HEK293 (cell line): ENCODE measurements at regions not wholly inside any gene's neighbourhood (a gene's known extent, or its start where the extent isn't known, plus 50 kb on each side); places are given as distances from the start of the nearest gene placed in this dataset.

Experiments
- CTCF ChIA-PET: fragments of 350-600 bp; formaldehyde crosslinking; extraction: SDS; loops from one replicate; lab custom pipeline; 2021; ENCODE audit warnings: antibody characterized with exemption; lab: Yijun Ruan, JAX
- POLR2A ChIA-PET: fragments of 300-600 bp; formaldehyde crosslinking; extraction: SDS; loops from one replicate; lab custom pipeline; 2020; ENCODE audit warnings: antibody characterized with exemption, inconsistent platforms; lab: Yijun Ruan, JAX
- H3K27ac ChIP-seq: fragments of 200-500 bp; sonication (Bioruptor generic); 2 replicates; pipeline ENCODE4 v1.5.1; 2014; ENCODE audit warnings: low read depth, low read length, control low read depth, inconsistent platforms; ENCODE audit errors: extremely low read depth
- H3K36me3 ChIP-seq, 2 experiments: fragments of 200-500 bp in 1 of 2; sonication (Bioruptor generic) in 1 of 2; 1 replicate in 1 of 2; 2 replicates in 1 of 2; pipeline ENCODE4 v1.5.1; 2014 to 2017; ENCODE audit warnings: inconsistent platforms in 2 of 2, low read length in 2 of 2; ENCODE audit not compliant: control insufficient read depth in 2 of 2, insufficient read depth in 1 of 2
- H3K4me1 ChIP-seq: fragments of 200-500 bp; sonication (Bioruptor generic); 2 replicates; pipeline ENCODE4 v1.5.1; 2014; ENCODE audit warnings: mild to moderate bottlenecking, low read length, inconsistent platforms; ENCODE audit not compliant: control insufficient read depth, insufficient read depth
- H3K4me3 ChIP-seq: 2 replicates; pipeline ENCODE4 v1.5.1; 2011; ENCODE audit warnings: low read depth, mild to moderate bottlenecking, control low read depth, low read length, moderate library complexity
- H3K9me3 ChIP-seq: fragments of 200-500 bp; sonication (Bioruptor generic); 2 replicates; pipeline ENCODE4 v1.5.1; 2014; ENCODE audit warnings: low read depth, low read length, inconsistent platforms; ENCODE audit not compliant: control insufficient read depth, insufficient read depth
- GLI4 ChIP-seq: fragments of 450-650 bp; formaldehyde crosslinking; IDR thresholded peaks from 2 replicates; pipeline ENCODE4 v1.5.1; 2016; ENCODE audit warnings: missing biosample characterization, missing genetic modification characterization
- HOXC10 ChIP-seq: sonication (generic); formaldehyde crosslinking; IDR thresholded peaks from 2 replicates; pipeline ENCODE4 v1.8.1; 2023; ENCODE audit warnings: mild to moderate bottlenecking, missing genetic modification reagents
- MEIS1 ChIP-seq: sonication (generic); formaldehyde crosslinking; IDR thresholded peaks from 2 replicates; pipeline ENCODE4 v1.8.1; 2022; ENCODE audit warnings: missing genetic modification reagents, mild to moderate bottlenecking, borderline replicate concordance
- OSR2 ChIP-seq: fragments of 450-650 bp; formaldehyde crosslinking; IDR thresholded peaks from 2 replicates; pipeline ENCODE4 v1.5.1; 2016; ENCODE audit warnings: missing biosample characterization, missing genetic modification characterization
- PRDM1 ChIP-seq: fragments of 450-650 bp; formaldehyde crosslinking; IDR thresholded peaks from 2 replicates; pipeline ENCODE4; 2016; ENCODE audit warnings: missing biosample characterization, missing genetic modification characterization
- REPIN1 ChIP-seq: fragments of 450-650 bp; formaldehyde crosslinking; IDR thresholded peaks from 2 replicates; pipeline ENCODE4 v1.5.1; 2017; ENCODE audit warnings: missing biosample characterization, missing genetic modification characterization, low read depth
- SP3 ChIP-seq: fragments of 450-650 bp; formaldehyde crosslinking; IDR thresholded peaks from 2 replicates; pipeline ENCODE4 v1.5.1; 2016; ENCODE audit warnings: missing biosample characterization, missing genetic modification characterization
- ZNF157 ChIP-seq: fragments of 450-650 bp; formaldehyde crosslinking; IDR thresholded peaks from 2 replicates; pipeline ENCODE4 v1.5.1; 2016; ENCODE audit warnings: missing biosample characterization, missing genetic modification characterization
- ZNF175 ChIP-seq: fragments of 450-650 bp; formaldehyde crosslinking; IDR thresholded peaks from 2 replicates; pipeline ENCODE4 v1.5.1; 2016; ENCODE audit warnings: missing biosample characterization, missing genetic modification characterization
- ZNF223 ChIP-seq: fragments of 450-650 bp; formaldehyde crosslinking; IDR thresholded peaks from 2 replicates; pipeline ENCODE4 v1.5.1; 2016; ENCODE audit warnings: missing biosample characterization, missing genetic modification characterization
- ZNF266 ChIP-seq: fragments of 450-650 bp; formaldehyde crosslinking; IDR thresholded peaks from 2 replicates; pipeline ENCODE4 v1.5.1; 2016; ENCODE audit warnings: missing biosample characterization, missing genetic modification characterization, low read depth
- ZNF341 ChIP-seq: fragments of 450-650 bp; formaldehyde crosslinking; IDR thresholded peaks from 2 replicates; pipeline ENCODE4; 2016; ENCODE audit warnings: low read depth, missing biosample characterization, missing genetic modification characterization
- ZNF416 ChIP-seq: fragments of 450-650 bp; formaldehyde crosslinking; IDR thresholded peaks from 2 replicates; pipeline ENCODE4 v1.5.1; 2016; ENCODE audit warnings: missing biosample characterization, missing genetic modification characterization
- ZNF426 ChIP-seq: fragments of 450-650 bp; formaldehyde crosslinking; IDR thresholded peaks from 2 replicates; pipeline ENCODE4 v1.5.1; 2017; ENCODE audit warnings: missing biosample characterization, missing genetic modification characterization, mild to moderate bottlenecking, inconsistent platforms, moderate library complexity
- ZNF544 ChIP-seq: fragments of 450-650 bp; formaldehyde crosslinking; IDR thresholded peaks from 2 replicates; pipeline ENCODE4 v1.5.0; 2017; ENCODE audit warnings: missing biosample characterization, missing genetic modification characterization
- ZNF548 ChIP-seq: fragments of 450-650 bp; formaldehyde crosslinking; IDR thresholded peaks from 2 replicates; pipeline ENCODE4 v1.5.1; 2016; ENCODE audit warnings: missing biosample characterization, missing genetic modification characterization
- ZNF555 ChIP-seq: fragments of 450-650 bp; formaldehyde crosslinking; conservative IDR thresholded peaks from 2 replicates; pipeline ENCODE4 v1.5.1; 2017; ENCODE audit warnings: missing biosample characterization, mild to moderate bottlenecking, missing genetic modification characterization, inconsistent platforms
- ZNF585B ChIP-seq: fragments of 450-650 bp; formaldehyde crosslinking; IDR thresholded peaks from 2 replicates; pipeline ENCODE4 v1.5.1; 2016; ENCODE audit warnings: missing biosample characterization, missing genetic modification characterization
- ZNF629 ChIP-seq: fragments of 450-650 bp; formaldehyde crosslinking; IDR thresholded peaks from 2 replicates; pipeline ENCODE4 v1.5.1; 2017; ENCODE audit warnings: missing biosample characterization, missing genetic modification characterization
- ZNF654 ChIP-seq: fragments of 450-650 bp; formaldehyde crosslinking; IDR thresholded peaks from 2 replicates; pipeline ENCODE4 v1.5.1; 2016; ENCODE audit warnings: low read depth, missing biosample characterization, missing genetic modification characterization
- TF ChIP-seq, protein P1 (sequence below): fragments of 450-650 bp; formaldehyde crosslinking; IDR thresholded peaks from 2 replicates; pipeline ENCODE4 v1.5.1; 2016; ENCODE audit warnings: missing biosample characterization, missing genetic modification characterization, low read depth
- TF ChIP-seq, protein P2 (sequence below): fragments of 450-650 bp; formaldehyde crosslinking; IDR thresholded peaks from 2 replicates; pipeline ENCODE4 v1.5.1; 2016; ENCODE audit warnings: missing biosample characterization, missing genetic modification characterization, borderline replicate concordance
- TF ChIP-seq, protein P3 (sequence below): fragments of 450-650 bp; formaldehyde crosslinking; IDR thresholded peaks from 2 replicates; pipeline ENCODE4 v1.5.1; 2016; ENCODE audit warnings: missing biosample characterization, missing genetic modification characterization

DNA sequence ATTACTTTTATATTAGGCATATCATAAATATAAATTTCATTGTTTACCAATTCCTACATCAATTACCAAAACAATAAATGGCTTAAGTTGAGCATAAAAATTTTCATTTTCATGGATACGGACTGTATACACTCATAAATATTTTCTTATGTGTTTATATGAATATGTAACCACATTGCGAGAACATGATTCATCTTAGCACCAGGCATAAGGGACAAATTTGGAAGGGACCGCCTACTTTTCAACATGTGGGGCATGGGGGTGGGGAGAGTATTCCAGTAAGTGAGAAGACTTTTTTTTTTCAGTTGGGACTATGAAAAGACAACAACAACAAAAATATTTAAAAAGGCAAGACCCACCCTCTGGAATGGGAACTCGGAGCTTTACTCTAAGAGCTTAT, 296.1 kb downstream of the RAB38 start:
- Histone ChIP-seq H3K9me3 (no peaks in the 10 kb centered on the region), H3K36me3 (no peaks in the 10 kb centered on the region), H3K4me1 (no peaks in the 10 kb centered on the region), H3K27ac (no peak overlapping the region), H3K4me3 (no peak overlapping the region)
- no peak for TF ChIP-seq ZNF548 (tag by site-specific recombination)
- ChIA-PET CTCF (interaction anchor here (0.7 to 1.1 kb wide), 3 partner anchors 156 to 698 kb away, joined by 3 to 5 read pairs (median 3); no protein-coding TSS in a partner anchor), POLR2A (no interaction called here)

DNA sequence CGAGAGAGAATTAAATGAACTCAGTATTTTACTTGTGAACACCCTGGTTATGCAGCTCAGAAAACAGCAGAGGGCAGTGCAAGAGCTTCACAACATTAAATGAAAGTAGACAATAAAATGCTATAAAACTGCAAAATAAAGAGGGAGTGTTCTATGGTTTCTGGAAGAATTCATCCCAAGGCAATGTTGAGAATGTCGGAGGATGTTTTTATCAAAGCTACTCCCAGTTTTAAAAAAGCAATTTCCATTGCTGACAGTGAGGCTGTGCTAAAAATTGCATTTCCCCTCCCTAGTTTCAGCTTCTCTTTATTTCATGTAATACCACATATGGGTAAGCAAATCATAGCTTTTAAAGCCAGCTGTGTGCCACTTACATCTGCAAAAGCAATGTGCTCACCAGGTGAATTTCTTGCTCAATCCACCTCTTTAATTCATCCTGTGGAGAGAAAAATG, 296.8 kb downstream of the RAB38 start:
- TF ChIP-seq HOXC10 (CRISPR knock-in tag), result no peak
- TF ChIP-seq GLI4 (tag by site-specific recombination), result no peak
- TF ChIP-seq PRDM1 (tag by site-specific recombination), result no peak
- 0 out of 2 replicates have a peak, but pooled peaks have one; percentile 11 for TF ChIP-seq ZNF654
- TF ChIP-seq SP3 (tag by site-specific recombination), result no peak
- no peak for TF ChIP-seq ZNF157 (tag by site-specific recombination)

DNA sequence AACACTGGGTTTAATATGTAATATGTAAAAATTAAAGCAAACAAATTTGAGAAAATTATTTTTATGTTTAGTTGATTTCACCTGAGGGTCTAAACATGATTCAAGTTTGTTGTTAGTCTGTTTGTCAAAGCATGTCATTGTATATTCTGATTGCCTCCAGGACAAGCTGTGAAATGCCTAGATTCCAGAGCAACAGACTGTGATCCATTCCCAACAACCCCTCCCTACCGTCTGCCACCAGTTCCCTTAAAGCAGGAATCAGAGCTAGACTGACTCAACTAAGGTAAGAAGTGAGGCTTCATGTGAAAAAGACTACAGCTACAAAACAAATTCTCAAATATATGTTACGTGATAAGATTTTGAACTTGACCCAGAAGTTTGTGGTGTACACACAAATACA, 304.2 kb downstream of the RAB38 start:
- H3K36me3 ChIP-seq, result no peaks in the 10 kb centered on the region
- no peaks in the 10 kb centered on the region for H3K9me3 ChIP-seq
- no peaks in the 10 kb centered on the region for H3K4me1 ChIP-seq
- no peak overlapping the region for H3K27ac ChIP-seq
- ChIA-PET POLR2A (no interaction called here), CTCF (no interaction called here)
- no peak overlapping the region for H3K4me3 ChIP-seq
- TF ChIP-seq MEIS1 (CRISPR knock-in tag), result no peak
- no peak for TF ChIP-seq ZNF416 (tag by site-specific recombination)
- TF ChIP-seq, protein P1, sequence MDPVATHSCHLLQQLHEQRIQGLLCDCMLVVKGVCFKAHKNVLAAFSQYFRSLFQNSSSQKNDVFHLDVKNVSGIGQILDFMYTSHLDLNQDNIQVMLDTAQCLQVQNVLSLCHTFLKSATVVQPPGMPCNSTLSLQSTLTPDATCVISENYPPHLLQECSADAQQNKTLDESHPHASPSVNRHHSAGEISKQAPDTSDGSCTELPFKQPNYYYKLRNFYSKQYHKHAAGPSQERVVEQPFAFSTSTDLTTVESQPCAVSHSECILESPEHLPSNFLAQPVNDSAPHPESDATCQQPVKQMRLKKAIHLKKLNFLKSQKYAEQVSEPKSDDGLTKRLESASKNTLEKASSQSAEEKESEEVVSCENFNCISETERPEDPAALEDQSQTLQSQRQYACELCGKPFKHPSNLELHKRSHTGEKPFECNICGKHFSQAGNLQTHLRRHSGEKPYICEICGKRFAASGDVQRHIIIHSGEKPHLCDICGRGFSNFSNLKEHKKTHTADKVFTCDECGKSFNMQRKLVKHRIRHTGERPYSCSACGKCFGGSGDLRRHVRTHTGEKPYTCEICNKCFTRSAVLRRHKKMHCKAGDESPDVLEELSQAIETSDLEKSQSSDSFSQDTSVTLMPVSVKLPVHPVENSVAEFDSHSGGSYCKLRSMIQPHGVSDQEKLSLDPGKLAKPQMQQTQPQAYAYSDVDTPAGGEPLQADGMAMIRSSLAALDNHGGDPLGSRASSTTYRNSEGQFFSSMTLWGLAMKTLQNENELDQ (tag by site-specific recombination), result no peak
- TF ChIP-seq, protein P2, sequence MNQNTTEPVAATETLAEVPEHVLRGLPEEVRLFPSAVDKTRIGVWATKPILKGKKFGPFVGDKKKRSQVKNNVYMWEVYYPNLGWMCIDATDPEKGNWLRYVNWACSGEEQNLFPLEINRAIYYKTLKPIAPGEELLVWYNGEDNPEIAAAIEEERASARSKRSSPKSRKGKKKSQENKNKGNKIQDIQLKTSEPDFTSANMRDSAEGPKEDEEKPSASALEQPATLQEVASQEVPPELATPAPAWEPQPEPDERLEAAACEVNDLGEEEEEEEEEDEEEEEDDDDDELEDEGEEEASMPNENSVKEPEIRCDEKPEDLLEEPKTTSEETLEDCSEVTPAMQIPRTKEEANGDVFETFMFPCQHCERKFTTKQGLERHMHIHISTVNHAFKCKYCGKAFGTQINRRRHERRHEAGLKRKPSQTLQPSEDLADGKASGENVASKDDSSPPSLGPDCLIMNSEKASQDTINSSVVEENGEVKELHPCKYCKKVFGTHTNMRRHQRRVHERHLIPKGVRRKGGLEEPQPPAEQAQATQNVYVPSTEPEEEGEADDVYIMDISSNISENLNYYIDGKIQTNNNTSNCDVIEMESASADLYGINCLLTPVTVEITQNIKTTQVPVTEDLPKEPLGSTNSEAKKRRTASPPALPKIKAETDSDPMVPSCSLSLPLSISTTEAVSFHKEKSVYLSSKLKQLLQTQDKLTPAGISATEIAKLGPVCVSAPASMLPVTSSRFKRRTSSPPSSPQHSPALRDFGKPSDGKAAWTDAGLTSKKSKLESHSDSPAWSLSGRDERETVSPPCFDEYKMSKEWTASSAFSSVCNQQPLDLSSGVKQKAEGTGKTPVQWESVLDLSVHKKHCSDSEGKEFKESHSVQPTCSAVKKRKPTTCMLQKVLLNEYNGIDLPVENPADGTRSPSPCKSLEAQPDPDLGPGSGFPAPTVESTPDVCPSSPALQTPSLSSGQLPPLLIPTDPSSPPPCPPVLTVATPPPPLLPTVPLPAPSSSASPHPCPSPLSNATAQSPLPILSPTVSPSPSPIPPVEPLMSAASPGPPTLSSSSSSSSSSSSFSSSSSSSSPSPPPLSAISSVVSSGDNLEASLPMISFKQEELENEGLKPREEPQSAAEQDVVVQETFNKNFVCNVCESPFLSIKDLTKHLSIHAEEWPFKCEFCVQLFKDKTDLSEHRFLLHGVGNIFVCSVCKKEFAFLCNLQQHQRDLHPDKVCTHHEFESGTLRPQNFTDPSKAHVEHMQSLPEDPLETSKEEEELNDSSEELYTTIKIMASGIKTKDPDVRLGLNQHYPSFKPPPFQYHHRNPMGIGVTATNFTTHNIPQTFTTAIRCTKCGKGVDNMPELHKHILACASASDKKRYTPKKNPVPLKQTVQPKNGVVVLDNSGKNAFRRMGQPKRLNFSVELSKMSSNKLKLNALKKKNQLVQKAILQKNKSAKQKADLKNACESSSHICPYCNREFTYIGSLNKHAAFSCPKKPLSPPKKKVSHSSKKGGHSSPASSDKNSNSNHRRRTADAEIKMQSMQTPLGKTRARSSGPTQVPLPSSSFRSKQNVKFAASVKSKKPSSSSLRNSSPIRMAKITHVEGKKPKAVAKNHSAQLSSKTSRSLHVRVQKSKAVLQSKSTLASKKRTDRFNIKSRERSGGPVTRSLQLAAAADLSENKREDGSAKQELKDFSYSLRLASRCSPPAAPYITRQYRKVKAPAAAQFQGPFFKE (tag by site-specific recombination), result no peak
- no peak for TF ChIP-seq OSR2 (tag by site-specific recombination)
- TF ChIP-seq, protein P3, sequence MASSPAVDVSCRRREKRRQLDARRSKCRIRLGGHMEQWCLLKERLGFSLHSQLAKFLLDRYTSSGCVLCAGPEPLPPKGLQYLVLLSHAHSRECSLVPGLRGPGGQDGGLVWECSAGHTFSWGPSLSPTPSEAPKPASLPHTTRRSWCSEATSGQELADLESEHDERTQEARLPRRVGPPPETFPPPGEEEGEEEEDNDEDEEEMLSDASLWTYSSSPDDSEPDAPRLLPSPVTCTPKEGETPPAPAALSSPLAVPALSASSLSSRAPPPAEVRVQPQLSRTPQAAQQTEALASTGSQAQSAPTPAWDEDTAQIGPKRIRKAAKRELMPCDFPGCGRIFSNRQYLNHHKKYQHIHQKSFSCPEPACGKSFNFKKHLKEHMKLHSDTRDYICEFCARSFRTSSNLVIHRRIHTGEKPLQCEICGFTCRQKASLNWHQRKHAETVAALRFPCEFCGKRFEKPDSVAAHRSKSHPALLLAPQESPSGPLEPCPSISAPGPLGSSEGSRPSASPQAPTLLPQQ (tag by site-specific recombination), result no peak
- TF ChIP-seq ZNF544 (tag by site-specific recombination), result no peak
- no peak for TF ChIP-seq ZNF629
- TF ChIP-seq ZNF555, result no peak
- TF ChIP-seq ZNF585B, result no peak
- TF ChIP-seq ZNF341 (tag by site-specific recombination), result no peak
- TF ChIP-seq ZNF266 (tag by site-specific recombination), result no peak
- TF ChIP-seq ZNF175 (tag by site-specific recombination), result no peak
- TF ChIP-seq REPIN1 (tag by site-specific recombination), result no peak
- TF ChIP-seq ZNF426 (tag by site-specific recombination), result no peak
- TF ChIP-seq ZNF223 (tag by site-specific recombination), result no peak

More for the DNA sequence above, 296.8 kb downstream of the RAB38 start:
- no peaks in the 10 kb centered on the region for H3K9me3 ChIP-seq
- no peak overlapping the region for H3K4me3 ChIP-seq
- H3K4me1 ChIP-seq, result no peaks in the 10 kb centered on the region
- no peak overlapping the region for H3K27ac ChIP-seq
- H3K36me3 ChIP-seq, result no peaks in the 10 kb centered on the region
- ChIA-PET CTCF (interaction anchor here (0.5 to 1.6 kb wide), 12 partner anchors 12 to 674 kb away, joined by 3 to 8 read pairs (median 4); no protein-coding TSS in a partner anchor), POLR2A (no interaction called here)
